Putamen (tissue), 1 donor: ENCODE measurements at regions not wholly inside any gene's neighbourhood (a gene's known extent, or its start where the extent isn't known, plus 50 kb on each side); places are given as distances from the start of the nearest gene placed in this dataset.
"Not testable (repeated sequence)": the region's sequence is repeated elsewhere in the genome, so short reads cannot be mapped to it uniquely, and the experiment has no call there.

Experiments
- DNase-seq: peaks from one replicate; pipeline ENCODE4 v3.0.0-alpha.2; 2016; ENCODE audit warnings: low spot score

DNA sequence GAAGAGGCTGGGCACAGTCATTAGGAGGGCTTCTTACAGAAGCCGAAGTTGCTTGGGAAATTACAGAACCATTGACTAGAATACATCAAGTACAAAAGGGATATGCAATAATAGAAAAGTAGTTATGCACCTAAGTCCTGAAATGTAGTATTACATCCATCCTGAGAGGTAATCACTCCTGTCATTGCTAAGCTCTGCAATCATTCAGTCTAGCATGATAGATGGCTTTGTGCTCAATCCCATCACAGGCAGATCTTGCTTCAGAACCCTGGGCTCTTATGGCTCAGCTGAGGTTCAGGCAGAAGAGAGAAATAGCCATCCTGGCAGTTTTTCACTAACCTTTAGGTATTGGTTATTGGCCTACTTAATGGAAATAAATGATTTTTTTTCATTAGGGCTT, 231.7 kb upstream of the AFF2 start:
- no peak for DNase-seq

DNA sequence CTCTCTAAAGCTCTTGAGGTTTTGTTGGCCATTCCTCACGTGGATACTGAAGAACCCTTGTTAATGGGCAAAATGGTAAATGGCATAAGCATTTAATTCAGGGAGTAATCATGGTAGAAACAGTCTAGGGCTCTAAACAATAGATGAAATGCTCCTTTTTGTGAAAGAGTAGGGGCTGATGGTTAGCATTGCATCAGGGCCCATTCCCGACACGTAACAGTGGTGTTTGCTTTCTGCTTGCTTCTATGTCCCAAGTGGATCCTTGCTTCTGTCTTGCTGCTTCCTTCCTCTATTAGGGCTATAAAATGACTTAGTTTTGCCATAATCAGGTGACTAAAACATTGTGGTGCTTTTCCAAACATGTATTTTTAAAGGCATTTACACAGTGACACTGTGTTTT, 230.9 kb upstream of the AFF2 start:
- no peak for DNase-seq

DNA sequence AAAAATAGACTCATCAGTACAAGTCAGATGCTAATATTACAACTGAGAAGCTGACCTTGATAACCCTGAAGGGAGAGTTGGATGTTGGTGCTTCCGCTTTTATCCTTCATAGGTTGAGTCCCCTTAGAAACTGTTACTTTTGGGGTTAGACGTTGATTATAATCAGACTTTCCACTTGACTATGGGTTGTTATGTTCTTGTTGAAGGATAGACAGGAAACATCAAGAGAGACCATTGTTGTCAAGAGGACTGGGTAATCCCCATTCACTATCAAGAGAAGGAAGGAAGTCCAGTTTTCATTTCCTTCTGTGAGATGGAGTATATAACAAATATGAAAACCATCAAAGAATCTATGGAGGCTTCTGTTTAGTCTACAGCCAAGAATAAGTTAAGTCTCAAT, 229.9 kb upstream of the AFF2 start:
- no peak for DNase-seq

DNA sequence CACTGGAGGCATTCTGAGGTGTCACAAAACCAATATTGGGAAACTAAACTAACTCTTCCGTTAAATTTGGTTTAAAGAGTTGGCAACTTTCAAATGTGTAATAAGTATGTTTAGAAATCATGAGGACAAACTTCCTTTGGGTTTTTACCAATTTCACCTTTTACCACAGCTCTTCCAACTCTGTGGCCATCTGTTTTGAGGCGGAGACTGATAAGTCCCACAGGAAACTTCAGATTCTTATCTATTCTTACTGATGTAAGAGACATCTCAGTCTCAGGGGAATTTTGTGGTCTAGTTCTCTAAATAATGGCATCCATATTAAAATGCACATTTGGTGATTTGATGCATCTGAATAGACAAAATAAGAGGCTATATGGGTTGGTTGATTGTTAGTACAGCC, 229.2 kb upstream of the AFF2 start:
- no peak for DNase-seq

DNA sequence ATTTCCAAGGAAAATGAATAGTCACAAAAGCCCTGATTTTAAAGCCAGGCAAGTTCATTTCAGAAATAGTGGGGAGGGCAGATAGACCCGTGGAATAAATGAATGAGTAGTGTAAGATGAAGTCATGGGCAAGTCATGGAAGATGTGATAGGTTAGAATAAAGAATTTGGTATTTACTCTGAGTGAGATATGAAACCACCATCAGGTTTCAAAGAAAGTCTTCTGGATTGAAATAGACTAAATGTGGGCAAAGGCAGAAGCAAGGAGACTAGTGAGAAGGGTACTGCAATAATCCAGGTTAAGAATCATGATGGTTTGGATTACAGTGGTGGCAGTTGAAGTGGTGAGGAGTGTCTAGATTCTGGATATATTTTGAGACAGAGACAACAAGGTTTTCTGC, 218.5 kb upstream of the AFF2 start:
- DNase-seq: no peak

DNA sequence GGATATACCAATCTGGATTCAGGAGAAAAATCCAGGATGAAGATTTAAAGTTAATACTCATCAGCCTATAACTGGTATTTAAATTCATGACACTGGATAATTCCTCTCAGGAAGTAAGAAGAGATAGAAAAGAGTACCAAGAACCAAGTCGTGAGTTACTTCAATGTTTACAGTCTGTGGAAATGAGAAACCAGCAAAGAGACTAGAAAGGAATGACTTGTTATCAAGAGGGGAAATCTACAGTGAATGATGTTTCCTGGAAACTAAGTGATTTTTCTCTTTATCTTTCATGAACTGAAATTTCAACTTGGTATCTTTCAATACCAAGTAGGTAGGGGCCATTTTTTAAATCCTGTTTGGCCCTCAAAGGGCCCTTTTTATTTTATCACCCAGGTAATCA, 217.9 kb upstream of the AFF2 start:
- no peak for DNase-seq

DNA sequence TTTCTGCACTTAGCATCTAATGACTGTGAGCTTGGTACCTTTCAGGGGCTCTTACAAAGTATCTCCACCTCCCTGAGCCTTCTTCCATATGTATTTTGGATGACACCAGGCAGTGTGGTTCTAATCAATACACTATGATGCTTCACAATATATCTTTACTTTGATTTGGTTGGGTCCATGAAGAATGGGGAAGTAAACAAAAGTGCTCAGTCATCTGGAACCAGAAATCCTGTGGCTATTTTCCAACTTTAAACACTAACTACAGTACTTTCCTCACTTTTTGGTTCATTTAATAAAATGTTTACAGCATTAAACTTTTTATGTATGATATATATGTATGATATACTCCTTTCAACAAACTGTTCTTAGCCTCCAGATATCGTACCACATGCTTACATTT, 216.4 kb upstream of the AFF2 start:
- no peak for DNase-seq

DNA sequence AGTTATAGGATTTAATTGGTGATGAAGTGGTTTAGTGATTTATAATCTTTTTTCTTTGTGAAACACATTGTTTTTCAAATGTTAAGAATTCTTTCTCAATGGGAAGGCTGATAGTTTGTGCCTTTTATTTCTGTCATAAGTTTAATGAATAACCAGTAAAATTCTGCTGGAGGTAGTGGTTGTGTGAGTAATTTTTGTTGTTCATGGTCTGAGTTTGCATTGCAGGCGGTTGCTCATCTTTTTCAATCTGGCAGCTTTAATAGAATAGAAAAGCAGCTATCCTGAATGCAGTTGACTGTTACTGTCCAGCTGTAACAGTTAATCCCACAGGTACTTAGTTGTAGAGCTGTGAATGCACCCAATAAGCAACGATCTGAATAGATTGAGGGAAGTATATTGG, 215.6 kb upstream of the AFF2 start:
- DNase-seq: no peak

DNA sequence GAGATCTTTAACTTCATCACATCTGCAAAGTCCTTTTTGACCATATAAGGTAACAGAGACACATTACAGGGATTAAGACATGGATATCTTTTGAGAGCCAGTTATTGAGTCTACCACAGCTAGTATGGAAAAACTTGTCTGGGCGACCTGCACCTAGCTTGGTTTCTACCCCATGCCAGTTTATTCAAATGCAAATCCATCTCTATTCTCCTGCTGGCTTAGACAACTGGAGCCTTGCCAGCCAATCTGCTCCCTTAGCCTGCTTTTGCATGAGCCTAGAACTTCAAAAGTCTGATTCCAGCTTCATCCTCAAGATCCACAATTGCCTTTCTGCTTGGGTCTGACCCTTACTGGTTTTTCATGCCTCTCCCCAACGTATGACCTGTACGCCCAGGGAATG, 212.0 kb upstream of the AFF2 start:
- no peak for DNase-seq

DNA sequence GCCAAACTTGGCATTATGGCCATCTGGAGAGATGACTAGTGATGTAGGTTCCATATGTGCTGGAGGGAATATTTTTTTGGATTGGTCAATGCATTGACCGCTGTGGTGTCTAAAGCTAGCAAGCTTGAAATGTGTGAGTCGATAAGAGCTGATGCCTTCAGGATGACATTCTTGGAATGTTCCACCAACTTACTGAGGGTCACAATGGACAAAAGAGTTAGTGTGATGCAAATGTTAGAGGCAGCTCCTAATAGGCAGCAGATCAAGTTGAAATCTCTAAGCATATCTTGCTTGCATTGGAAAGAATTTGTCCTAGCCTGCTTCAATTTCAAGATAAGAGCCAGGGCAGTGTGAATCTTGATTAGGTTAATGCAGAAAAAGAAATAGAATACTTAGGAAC, 210.4 kb upstream of the AFF2 start:
- no peak for DNase-seq

DNA sequence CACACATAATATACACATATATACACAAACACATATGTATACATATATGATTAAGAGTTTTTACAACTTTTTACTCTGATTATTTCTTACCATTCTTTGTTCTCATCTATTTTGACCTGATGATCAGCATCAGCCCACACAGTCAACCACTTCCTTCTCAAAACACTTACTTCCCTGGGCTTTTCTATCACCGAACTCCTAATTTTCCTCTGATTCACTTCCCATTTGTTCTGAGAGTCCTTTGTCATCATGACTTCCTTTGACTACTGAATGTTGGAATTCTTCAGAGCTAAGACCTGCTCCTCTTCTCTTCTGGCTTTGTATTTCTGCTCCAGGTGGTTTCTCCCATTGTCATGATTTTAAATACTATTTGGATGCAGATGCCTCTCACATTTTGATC, 209.5 kb upstream of the AFF2 start:
- no peak for DNase-seq

DNA sequence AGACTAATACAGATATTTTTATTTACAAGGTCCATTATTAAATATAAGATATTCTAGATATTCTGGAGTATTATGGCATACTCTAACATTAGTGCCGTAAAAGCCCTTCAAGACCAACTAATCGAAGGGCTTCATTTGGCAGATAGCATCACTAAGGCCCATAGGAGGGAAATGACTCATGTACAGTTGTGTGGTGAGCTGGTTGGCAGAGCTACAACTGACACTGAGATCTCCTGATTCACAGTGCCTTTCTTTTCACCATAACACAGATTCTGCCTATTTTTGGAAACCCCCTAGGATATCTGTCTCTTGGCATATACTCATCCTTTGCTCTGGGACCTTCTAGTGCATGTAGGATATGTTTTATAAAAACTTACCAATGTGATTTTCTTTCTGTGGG, 201.7 kb upstream of the AFF2 start:
- DNase-seq: no peak

DNA sequence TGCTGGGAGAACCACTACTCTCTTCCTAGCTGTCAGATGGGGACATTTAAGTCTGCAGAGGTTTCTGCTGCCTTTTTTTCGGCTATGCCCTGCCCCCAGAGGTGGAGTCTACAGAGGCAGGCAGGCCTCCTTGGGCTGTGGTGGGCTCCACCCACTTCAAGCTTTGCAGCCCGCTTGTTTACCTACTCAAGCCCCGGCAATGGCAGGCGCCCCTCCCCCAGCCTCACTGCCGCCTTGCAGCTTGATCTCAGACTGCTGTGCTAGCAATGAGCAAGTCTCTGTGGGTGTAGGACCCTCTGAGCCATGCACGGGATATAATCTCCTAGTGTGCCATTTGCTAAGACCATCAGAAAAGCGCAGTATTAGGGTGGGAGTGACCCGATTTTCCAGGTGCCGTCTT, 195.2 kb upstream of the AFF2 start:
- not testable (repeated sequence) for DNase-seq

DNA sequence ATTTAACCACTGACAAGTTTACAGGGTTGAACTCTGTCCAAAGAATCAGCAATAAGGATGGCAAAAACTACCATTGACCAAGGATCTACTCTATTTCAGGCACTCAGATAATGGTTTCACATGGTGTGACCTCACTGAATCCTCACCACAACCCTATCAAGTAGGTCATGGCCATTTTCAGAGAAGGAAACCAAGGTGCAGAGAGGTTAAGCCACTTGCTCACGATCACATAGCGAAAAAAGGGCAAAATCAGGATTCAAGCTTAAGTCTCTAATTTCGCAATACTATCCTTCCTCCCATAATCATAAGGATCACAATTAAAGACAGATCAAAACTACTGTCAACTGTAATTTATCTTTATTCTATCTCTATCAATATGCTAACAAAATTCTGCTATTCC, 191.0 kb upstream of the AFF2 start:
- DNase-seq: no peak

DNA sequence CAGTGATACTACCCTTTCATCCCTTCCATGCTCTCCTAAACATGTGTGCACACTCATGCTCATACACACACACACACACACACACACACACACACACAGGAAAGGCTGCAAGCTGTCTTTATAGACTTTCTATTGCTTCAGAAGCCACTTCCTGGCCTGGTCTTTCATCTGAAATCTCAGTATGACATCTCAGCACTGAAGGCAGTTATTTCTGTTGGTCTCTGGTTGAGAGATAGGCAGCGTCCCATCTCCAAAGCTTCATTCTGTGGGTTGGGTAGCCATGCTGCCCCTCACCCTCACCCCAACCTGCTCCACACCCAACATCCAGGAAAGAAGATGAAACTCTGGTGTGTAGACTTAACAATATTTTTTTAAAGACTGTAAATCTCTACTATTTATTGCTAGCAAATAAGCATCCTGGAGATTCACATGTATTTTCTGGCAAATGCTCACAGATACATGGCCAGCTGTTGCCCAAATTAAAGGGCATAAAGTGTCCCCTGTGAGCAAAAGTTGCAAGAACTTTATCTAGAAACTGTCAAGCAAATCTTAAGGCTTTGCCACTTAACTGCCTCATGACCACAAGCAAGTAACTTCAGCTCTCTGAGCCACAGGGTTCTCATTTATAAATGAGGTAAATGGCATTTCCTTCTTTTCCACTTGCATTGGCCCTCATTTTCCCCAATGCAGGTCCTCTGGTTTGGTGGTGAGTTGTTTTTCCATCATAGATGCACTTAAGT, 189.8 kb upstream of the AFF2 start:
- no peak for DNase-seq

DNA sequence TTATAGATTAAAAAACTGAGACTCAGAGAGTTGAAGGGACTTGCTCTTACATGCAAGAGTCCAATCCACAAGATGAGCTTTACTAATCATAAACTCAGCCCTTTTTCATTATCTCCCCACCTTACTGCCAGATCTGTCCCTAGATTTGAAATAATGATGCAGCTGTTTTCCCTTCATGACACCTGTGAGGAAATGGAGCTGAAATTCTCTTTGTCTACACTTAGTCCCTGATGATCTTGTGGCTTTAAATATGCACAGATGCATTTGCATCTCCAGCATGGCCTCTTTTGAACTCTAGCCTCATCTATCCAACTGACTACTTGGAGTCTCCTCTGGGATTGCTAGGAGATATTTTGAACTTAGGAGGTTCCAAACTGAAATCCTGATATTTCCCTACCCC, 188.9 kb upstream of the AFF2 start:
- DNase-seq: no peak

DNA sequence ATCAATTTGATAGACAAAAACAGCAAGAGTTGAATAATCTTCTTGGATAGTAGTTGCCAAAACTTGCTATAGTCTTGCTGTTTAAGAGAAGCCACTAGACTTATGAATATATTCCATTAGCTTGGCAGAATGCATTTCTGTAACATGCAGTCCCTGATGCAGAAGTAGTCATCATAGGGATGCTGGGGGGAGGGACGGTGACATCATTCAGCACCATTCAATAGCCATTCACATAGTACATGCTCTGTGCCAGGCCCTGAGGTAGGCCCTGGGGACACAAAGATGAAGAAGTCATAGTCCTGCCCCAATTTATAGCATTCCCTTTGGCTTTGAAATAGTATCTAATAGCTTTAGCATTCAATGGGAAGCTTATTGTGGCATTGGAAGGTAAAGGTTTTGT, 185.5 kb upstream of the AFF2 start:
- DNase-seq: peak; percentile 2

DNA sequence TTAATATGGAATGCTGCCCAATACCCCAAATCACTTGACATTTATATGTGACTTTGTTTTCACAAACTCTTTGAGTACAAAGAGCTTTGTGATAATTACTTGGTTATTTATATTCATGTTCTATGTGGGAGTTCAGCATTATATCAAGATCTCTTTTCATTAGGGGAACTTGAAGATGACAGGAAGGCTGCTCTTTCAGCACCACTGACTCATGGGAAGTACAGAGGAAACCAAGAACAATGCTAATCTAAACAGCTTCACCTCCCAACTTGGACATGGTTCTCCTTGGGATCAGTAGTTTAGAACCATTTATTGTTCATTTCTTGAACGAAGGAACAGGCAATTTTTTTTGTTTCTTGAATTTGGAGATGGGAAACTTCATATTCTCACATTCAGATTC, 184.0 kb upstream of the AFF2 start:
- DNase-seq: no peak

DNA sequence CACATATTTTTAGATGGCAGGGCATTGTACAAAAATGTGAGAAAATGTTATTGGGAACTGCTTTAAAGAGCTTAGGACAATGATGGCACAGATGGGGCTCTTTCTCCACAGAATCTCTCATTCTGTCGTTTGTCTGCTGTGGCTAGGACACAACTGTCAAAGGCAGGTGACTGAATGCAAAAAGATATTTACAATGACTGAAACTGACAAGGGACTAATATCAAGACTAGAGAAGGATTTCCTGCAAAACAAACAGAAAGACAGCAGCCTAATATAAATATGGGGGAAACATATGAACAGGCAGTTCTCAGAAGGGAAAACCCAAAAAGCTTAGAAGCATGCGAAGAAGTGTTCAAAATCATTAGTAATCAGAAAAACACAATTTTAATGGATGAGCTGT, 177.5 kb upstream of the AFF2 start:
- DNase-seq: no peak

DNA sequence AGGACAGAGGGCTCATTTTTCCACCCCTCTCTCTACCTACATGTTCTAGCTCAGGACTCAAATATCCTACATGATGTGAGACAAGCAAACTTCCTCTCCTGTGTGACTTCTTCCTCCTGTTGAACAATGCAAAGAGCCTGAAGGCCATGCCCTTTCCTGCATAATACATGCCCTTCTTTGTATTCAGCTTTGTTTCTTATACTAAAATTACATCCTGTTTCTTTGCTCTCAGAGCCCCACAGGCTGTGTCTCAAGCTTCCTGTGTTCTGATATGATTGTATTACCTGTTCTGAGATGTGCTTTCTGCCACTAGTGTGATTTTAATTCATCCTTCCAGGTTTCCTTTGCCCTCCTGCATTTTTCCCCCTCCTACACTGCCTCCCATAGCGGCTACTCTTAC, 166.4 kb upstream of the AFF2 start:
- no peak for DNase-seq

DNA sequence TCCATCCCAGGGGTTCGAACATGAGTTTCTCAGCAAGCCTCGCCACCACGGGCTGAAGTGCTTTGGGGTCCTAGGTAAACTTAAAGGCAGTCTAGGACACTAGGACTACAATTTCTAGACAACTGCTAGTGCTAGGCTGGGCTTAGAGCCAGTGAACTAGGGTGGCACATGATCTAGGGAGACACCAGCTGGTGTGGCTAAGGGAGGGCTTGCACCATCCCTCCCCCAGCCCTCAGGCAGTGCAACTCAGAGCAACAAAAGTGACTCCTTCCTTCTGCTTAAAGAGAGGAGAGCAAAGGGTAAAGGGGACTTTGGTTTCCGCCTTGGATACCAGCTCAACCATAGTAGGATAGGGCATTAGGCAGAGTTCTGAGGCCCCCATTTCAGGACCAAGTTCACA, 162.5 kb upstream of the AFF2 start:
- no peak for DNase-seq

DNA sequence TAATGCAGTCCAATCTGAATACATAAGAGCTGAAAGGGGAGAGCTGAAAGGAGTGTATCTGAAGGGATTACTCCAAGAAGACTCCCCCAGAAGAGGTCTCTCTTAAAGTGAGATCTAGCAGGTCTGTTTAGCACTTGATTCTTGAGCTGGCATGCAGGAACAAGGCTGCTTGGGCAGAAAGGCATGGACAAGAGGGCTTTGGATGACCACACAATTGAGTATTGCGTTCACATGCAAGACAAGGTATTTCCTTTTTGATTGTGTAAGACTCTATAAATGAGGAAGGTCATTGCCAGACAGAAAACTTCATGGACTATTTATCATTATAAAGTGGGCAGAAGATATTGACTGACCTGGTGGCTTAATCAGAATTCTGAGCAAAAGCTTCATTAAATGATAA, 145.5 kb upstream of the AFF2 start:
- no peak for DNase-seq

DNA sequence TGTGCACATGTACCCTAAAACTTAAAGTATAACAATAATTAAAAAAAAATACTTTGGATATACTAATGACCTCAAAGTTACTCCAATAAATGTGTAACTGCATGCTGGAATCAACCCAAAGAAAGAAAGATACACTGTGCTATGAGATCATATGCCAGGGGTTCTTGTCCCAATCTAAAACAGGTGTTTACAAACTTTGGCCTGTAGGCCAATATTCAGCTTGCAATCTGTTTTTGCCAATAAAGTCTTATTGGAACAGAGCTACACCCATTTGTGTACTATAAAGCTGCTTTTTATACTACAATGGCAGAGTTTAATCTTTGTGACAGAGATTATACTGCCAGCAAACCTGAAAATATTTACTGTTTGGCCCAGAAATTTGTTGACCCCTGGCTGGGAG, 138.8 kb upstream of the AFF2 start:
- no peak for DNase-seq

DNA sequence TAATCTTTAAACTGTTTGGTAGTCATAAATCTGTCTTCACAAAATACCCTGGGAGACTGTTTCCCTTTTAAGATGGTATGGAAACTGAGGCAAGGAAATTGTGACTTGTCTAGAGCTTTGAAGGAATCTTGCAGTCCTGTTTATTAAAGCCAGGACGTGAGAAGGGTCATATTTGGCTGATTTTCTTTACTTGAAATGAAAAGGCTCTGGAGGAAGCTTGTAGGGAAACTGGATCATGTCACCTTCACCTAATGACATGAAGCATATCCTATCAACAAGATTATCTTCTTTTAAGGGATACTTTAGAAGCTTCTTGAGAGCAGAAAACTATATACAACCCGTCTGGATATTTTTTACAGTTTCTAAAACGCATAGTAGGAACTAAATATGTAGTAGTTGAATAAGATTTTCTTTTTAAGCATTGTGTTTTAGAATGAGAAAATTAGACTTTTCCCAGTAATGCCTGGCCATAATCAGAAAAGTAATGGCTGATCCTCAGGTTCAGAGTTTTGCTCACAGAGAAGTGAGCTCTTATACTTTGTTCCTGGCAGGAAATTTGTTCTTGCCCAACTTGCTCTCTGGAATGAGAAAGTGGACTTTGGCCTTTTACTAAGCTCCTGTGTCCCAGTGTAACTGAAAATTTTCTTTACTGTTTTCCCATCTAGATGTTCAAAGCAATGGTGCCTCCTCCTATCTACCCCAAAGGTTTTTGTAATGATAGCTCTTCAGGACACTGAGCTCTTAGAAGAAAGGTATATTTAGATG, 136.8 kb upstream of the AFF2 start:
- DNase-seq: no peak
